ENCODE measurements at regions not wholly inside any gene's neighbourhood (a gene's known extent, or its start where the extent isn't known, plus 50 kb on each side); places are given as distances from the start of the nearest gene placed in this dataset.

DNA sequence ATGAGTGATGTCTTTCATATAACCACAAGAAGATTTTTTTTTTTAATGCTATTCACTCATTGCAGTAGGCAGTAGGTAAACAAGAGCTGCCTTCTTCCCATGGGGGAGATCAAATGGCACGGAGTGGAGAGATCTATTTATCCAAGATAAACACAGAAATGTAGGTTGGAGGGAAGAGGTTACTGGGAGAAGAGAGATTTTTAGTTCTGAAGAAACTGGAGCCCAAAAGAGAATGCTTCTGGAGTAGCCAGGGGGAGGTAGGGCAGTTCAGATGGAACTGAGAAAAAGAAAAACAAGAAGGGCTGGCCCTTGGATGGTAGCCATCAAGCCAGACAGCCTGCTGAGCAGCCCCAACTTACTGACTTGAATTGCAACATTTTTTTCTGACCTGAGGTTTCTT lies 270.1 kb upstream of the TPK1 start:
- no TSS peak for BruUV-seq (replicated peaks)
- dilution Hi-C loops (cut with MboI; ENCODE audit: extremely low pct_ligation_motif_present, low sequenced_read_pairs) (no loop called here), intact Hi-C loops (cut with micrococcal nuclease) (no loop called here)
- Histone ChIP-seq H3K79me2 (ENCODE audit: control insufficient read depth, insufficient read depth, low read length) (no peaks in the 10 kb centered on the region), H3K9me3 (replicated peaks; ENCODE audit: control insufficient read depth, insufficient read depth, low read length) (no peaks in the 10 kb centered on the region), H3K9ac (replicated peaks; ENCODE audit: extremely low read depth, insufficient read depth, low read length) (no peak overlapping the region), H3K4me2 (ENCODE audit: insufficient read depth, low read length) (no peak overlapping the region), H2AFZ (ENCODE audit: low read depth, low read length) (no peak overlapping the region), H3K4me3 (replicated peaks in 1 of 3; ENCODE audit: insufficient read depth in 1 of 3, low read depth in 1 of 3, low read length in 3 of 3) (no peak overlapping the region), H3K27ac (ENCODE audit: insufficient read depth, low read depth, low read length) (no peak overlapping the region), H3K27me3 (ENCODE audit: control insufficient read depth in 2 of 2, insufficient read depth in 2 of 2, low read length in 2 of 2) (no peaks in the 10 kb centered on the region), H3K36me3 (ENCODE audit: control insufficient read depth in 2 of 2, extremely low read depth in 1 of 2, insufficient read depth in 2 of 2, low read length in 2 of 2) (no peaks in the 10 kb centered on the region), H3K9me1 (replicated peaks; ENCODE audit: control insufficient read depth, extremely low read depth, insufficient read depth, low read length) (no peaks in the 10 kb centered on the region), H3K4me1 (ENCODE audit: control insufficient read depth, extremely low read depth, insufficient read depth, low read length) (no peaks in the 10 kb centered on the region), H4K20me1 (replicated peaks; ENCODE audit: control insufficient read depth, extremely low read depth, insufficient read depth, low read length) (no peaks in the 10 kb centered on the region)
- FAIRE-seq (no peak), DNase-seq (ENCODE audit: low read depth, low spot score) (no peak)
- ChIA-PET CTCF (no interaction called here), POLR2A (no interaction called here)
- no peak for TF ChIP-seq POLR2AphosphoS5 (IDR thresholded peaks at IDR 0.05; ENCODE audit: insufficient read depth, low read depth, low read length)
- TF ChIP-seq FOS (IDR thresholded peaks at IDR 0.05; ENCODE audit: borderline replicate concordance, insufficient read depth, low read length), result no peak
- TF ChIP-seq JUN (IDR thresholded peaks at IDR 0.05; ENCODE audit: borderline replicate concordance, insufficient read depth, insufficient read length, low read depth), result no peak
- TF ChIP-seq, protein P1, sequence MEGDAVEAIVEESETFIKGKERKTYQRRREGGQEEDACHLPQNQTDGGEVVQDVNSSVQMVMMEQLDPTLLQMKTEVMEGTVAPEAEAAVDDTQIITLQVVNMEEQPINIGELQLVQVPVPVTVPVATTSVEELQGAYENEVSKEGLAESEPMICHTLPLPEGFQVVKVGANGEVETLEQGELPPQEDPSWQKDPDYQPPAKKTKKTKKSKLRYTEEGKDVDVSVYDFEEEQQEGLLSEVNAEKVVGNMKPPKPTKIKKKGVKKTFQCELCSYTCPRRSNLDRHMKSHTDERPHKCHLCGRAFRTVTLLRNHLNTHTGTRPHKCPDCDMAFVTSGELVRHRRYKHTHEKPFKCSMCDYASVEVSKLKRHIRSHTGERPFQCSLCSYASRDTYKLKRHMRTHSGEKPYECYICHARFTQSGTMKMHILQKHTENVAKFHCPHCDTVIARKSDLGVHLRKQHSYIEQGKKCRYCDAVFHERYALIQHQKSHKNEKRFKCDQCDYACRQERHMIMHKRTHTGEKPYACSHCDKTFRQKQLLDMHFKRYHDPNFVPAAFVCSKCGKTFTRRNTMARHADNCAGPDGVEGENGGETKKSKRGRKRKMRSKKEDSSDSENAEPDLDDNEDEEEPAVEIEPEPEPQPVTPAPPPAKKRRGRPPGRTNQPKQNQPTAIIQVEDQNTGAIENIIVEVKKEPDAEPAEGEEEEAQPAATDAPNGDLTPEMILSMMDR (IDR thresholded peaks at IDR 0.05; ENCODE audit: extremely low read depth in 1 of 2, insufficient read depth in 1 of 2, low read depth in 1 of 2, low read length in 2 of 2), result no peak
- no peak for TF ChIP-seq EZH2 (IDR thresholded peaks at IDR 0.05; ENCODE audit: borderline replicate concordance, low read depth, low read length, severe bottlenecking)

DNA sequence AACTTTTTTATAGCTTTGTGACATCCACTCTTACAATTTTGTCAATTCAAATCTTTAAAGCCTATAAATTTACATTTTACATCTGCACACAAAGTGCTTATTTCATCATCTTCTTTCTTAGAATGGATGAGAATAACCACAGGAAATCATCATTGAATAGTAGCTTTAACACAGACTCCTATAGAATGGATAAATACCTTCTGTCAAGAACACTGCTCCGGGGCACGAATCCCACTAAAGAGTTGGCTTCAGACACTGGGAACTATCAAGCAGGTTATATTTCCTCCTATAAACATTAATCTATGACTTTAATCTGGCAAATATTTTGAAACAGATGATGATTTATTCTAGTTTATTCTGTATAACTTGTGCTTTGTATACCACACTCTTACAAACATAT lies 269.7 kb upstream of the TPK1 start:
- TF ChIP-seq FOS (IDR thresholded peaks at IDR 0.05; ENCODE audit: borderline replicate concordance, insufficient read depth, low read length) (no peak), MYC (IDR thresholded peaks at IDR 0.05; ENCODE audit: low read depth, low read length) (no peak), JUN (IDR thresholded peaks at IDR 0.05; ENCODE audit: borderline replicate concordance, insufficient read depth, insufficient read length, low read depth) (no peak), EZH2 (IDR thresholded peaks at IDR 0.05; ENCODE audit: borderline replicate concordance, low read depth, low read length, severe bottlenecking) (no peak), GATA2 (IDR thresholded peaks at IDR 0.05; ENCODE audit: insufficient read depth, insufficient read length, low read depth, low read length) (no peak), POLR2AphosphoS5 (IDR thresholded peaks at IDR 0.05; ENCODE audit: insufficient read depth, low read depth, low read length) (no peak), POLR2A (IDR thresholded peaks at IDR 0.05; ENCODE audit: low read depth, low read length) (no peak)
- TF ChIP-seq, protein P2, sequence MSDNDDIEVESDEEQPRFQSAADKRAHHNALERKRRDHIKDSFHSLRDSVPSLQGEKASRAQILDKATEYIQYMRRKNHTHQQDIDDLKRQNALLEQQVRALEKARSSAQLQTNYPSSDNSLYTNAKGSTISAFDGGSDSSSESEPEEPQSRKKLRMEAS (IDR thresholded peaks at IDR 0.05; ENCODE audit: insufficient read depth, insufficient read length), result no peak
- TF ChIP-seq, protein P1 (IDR thresholded peaks at IDR 0.05; ENCODE audit: extremely low read depth in 1 of 2, insufficient read depth in 1 of 2, low read depth in 1 of 2, low read length in 2 of 2), result no peak
- ChIA-PET POLR2A (no interaction called here), CTCF (no interaction called here)
- Histone ChIP-seq H3K27me3 (ENCODE audit: control insufficient read depth in 2 of 2, insufficient read depth in 2 of 2, low read length in 2 of 2) (no peaks in the 10 kb centered on the region), H3K27ac (ENCODE audit: insufficient read depth, low read depth, low read length) (no peak overlapping the region), H3K36me3 (ENCODE audit: control insufficient read depth in 2 of 2, extremely low read depth in 1 of 2, insufficient read depth in 2 of 2, low read length in 2 of 2) (no peaks in the 10 kb centered on the region), H3K4me2 (ENCODE audit: insufficient read depth, low read length) (no peak overlapping the region), H3K4me3 (replicated peaks in 1 of 3; ENCODE audit: insufficient read depth in 1 of 3, low read depth in 1 of 3, low read length in 3 of 3) (no peak overlapping the region), H2AFZ (ENCODE audit: low read depth, low read length) (no peak overlapping the region), H3K9me3 (replicated peaks; ENCODE audit: control insufficient read depth, insufficient read depth, low read length) (no peaks in the 10 kb centered on the region), H3K9ac (replicated peaks; ENCODE audit: extremely low read depth, insufficient read depth, low read length) (no peak overlapping the region), H3K4me1 (ENCODE audit: control insufficient read depth, extremely low read depth, insufficient read depth, low read length) (no peaks in the 10 kb centered on the region), H3K79me2 (ENCODE audit: control insufficient read depth, insufficient read depth, low read length) (no peaks in the 10 kb centered on the region), H4K20me1 (replicated peaks; ENCODE audit: control insufficient read depth, extremely low read depth, insufficient read depth, low read length) (no peaks in the 10 kb centered on the region), H3K9me1 (replicated peaks; ENCODE audit: control insufficient read depth, extremely low read depth, insufficient read depth, low read length) (no peaks in the 10 kb centered on the region)
- FAIRE-seq (no peak), DNase-seq (ENCODE audit: low read depth, low spot score) (no peak)
- no TSS peak for BruUV-seq (replicated peaks)
- intact Hi-C loops (cut with micrococcal nuclease) (no loop called here), dilution Hi-C loops (cut with MboI; ENCODE audit: extremely low pct_ligation_motif_present, low sequenced_read_pairs) (no loop called here)

Measured in endothelial cell of umbilical vein (primary cell).